Stimulated activated CD4-positive, alpha-beta T cell treated with anti-CD3 and anti-CD28 coated beads, Interleukin-4, amount 100 ng/mL, for 48 hours (primary cell): ENCODE measurements at regions not wholly inside any gene's neighbourhood (a gene's known extent, or its start where the extent isn't known, plus 50 kb on each side); places are given as distances from the start of the nearest gene placed in this dataset.
"Not testable (repeated sequence)": the region's sequence is repeated elsewhere in the genome, so short reads cannot be mapped to it uniquely, and the experiment has no call there.

Experiments
- DNase-seq, 2 donors: peaks; one replicate each; pipeline ENCODE4 v3.0.0-alpha.2; 2020; ENCODE audit warnings: low read depth in 2 of 2

DNA sequence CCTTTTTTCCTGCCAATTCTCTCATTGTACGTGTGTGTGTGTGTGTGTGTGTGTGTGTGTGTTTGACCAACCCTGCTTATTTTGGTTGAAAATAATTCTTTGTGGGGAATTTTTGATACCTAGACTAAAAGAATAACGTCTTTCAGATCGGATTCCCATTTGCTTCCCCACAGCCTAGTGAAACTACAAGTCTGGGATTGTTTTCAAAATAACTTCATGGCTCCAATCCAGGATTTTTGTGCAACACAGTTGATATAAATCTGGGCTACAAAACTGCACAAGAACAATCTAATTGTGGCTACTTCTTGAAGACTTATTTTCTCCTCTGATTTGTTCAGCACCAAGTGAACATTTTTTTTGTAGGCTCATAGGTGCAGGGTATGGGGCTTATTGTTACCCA is 332.8 kb upstream of the MIR17HG start:
- no peak for DNase-seq

DNA sequence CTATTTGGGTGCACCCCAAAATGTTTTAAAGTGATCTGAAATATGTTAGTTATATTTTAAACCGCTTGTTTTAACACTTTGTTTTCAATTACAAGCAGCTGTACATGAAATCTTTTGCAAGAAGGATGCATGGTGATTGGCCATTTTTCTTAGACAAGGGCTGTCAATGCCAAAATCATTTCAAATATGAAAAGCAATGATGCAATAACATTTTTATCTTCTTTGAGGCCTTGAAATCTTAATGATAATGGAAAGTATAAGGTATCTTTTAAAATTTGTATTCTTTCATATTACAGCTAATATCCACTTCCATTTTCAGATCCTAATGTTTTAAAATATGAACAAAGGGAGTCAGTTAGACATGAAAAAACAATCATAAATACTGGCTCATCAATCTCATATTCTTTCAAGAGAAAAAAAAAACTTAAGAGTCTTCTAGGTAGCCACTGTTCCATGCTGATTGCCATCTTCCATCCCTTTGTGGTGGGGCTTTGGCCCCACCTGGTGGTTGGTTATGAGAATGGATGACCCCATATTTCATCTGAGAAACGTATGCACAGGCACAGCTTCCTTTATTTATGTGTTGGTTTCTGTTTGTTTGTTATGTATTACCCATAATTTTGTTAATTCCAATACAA is 330.3 kb upstream of the MIR17HG start:
- peak; percentile 1 to 7 for DNase-seq

DNA sequence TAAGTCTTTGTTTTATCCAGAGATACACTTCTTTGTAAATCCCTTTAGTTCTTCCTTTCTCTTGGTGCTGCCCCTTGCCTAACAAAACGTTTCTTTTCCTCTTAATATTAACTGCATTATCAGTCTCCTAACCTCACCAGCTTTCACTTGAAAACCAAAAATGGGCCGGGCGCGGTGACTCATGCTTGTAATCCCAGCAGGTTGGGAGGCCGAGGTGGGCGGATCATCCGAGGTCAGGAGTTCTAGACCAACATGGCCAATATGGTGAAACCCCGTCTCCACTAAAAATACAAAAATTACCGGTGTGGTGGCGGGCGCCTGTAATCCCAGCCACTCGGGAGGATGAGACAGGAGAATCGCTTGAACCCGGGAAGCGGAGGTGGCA is 329.8 kb upstream of the MIR17HG start:
- no peak for DNase-seq

DNA sequence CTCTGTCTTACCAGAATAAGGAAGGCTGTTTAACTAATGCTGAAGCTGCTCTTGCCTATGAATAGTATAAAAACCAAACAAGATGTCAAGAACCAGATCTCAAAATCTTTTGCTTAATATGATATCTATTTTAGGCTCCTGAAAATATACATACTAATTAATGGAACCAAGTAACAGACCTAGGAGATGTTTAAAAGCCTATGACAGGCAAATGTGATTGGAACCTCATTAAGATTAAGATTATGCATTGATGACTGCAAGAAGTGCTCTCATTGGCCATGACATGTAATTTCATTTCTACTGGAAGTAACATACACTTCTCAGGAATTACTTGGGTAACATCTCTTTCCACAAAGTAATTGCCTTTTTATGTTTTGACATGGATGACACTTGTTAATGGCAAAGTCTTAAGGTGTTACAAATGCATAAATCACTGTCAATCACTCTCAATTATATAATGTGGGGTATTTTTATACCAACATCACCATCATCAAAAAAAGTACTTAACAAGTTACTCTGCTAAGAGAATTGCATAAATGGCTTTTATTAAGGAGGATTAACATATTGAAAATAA is 326.9 kb upstream of the MIR17HG start:
- DNase-seq, result no peak

DNA sequence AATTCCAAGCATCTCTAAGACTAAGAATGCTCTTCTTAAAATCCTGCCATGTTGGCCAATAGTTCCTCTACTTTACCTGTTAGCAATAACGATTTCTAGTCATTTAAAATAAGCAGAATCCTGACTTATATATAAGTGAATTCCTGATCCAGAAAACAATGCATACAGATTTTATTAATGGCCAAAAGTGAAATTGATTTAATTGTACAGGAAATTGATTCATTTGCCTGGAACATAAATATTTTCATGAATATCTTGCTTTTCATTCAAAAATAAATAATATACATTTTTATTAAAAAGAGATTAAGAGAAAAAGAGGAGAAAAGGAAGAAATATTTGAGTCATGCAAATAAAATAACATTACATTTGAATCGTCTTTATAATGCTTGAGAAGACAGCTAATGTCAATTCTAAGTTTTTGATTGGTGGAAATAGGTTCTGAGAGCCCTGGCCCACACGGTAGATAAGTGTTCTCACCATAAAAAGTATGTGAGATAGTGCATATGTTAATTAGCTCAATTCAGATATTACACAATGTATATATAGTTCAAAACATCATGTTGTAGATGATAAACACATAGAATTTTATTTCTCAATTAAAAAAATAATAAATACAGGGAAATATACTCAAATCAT is 323.2 kb upstream of the MIR17HG start:
- DNase-seq, result no peak

DNA sequence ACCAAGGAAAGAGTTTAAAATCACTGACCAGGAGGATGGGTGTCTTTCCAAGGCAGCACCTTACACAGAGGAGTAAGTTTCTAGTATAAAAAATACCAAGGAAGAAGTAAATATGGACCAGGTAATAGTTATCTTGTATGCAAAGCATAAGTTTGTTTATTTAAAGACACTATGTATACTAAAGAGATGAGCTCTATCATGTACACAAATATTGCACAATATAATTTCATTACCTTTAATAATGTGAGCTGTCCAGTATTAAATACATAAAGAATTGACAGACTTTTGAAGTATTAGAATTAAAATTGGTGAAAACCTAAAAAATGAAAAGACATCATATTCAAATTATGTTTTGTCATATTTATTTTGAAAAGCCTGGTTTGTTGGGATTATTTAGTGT is 322.0 kb upstream of the MIR17HG start:
- DNase-seq, result no peak

DNA sequence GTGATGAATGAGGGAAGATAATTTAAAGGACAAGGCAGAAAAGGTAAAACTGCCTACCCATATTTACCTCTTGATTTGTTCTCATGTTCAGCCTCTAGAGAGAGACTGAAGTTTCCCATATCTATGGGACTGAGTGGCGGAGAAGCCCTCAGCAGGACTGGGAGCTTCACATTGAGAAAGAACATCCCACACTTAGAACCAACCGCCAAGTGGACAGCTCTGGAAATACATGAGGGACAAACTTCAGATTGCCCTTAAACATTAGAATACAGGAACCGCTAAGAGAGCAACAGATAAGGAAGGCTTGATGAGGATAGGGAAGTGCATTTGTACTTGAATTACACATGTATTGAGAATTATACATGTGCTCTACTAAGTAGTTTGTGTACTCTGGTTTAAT is 316.0 kb upstream of the MIR17HG start:
- no peak for DNase-seq

DNA sequence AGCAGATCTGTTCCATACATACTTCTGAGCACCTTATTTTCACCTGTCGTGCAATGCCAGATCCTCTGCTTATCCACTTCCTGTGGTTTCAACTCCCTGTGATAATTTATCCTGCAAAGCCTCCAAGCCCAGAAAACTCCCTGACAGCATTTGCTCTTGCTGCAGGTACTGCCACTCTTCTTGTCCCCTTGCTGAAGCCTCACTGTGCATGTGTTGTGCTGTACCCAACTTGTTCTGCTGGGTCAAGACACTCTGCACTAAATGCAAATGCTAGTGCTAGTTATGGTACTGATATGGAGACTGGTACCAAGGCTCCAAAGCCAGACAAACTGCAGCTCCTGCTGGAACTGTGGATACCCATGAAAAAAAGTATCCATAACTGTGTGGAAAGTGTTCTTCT is 315.4 kb upstream of the MIR17HG start:
- no peak for DNase-seq

DNA sequence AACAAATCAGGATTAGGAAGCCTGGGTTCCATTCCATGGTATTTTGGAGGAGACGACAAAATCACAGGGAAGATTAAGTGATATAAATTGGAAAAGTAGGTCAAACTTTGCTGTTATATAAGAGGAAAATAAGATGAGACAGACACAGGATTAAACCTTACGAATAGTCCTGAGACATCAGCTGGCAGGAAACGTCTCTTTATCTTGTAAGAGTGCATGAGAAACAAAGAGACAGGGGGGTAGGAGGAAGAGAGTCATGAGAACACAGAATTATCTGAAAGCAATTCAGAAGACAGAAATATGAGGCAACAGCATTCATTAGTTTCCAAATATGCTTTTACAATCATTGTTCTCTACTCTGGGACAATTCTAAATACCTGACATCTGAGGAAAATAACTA is 310.6 kb upstream of the MIR17HG start:
- no peak for DNase-seq

DNA sequence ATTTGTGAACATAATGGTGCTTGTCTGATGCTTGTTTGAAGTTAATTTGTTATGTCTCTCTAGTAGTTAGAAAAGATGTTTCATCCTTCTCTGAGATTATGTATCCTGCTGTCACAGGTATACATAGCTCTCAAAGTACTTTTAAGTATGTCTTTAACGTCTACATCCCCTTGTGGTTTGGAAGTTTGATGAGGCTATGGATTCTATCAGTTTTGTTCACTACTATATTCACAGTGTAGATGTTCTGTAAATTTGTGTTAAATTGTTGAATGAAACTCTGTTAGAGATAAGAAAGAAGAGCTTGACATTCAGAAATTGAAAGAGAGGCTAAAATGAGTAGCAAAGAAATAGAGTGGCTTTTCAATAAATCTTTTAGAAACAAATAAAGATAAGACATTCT is 304.6 kb upstream of the MIR17HG start:
- no peak for DNase-seq

DNA sequence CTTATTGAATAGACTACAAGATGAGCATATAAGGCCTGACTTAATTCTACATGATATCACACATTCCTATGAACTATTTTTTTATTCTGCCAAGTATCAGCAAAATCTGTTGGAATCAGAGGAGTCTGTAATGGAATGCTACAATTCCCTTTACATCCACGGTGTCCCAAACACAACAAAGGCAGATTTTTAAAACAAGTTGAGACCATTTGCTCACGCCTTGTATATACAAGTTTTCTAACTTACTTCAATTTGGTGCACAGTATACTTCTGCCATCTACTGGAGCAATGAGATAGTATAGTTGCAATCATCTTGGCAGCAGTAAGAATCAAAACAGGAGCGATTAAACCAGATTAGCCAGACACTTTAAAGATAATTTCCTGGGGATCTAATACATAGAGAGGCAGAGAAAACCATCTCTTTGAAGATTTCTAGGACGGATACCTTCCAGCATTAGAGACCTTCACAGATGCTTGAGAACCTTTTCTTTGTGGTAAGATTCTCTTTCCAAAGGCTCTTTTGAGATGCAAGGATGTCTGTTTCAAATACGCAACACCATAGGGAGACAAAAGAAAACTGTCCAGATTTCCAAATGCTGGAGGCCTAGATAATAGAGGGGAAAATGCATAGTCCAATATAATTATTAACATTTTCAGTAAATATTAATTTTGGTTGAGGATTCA is 302.0 kb upstream of the MIR17HG start:
- DNase-seq, result no peak

DNA sequence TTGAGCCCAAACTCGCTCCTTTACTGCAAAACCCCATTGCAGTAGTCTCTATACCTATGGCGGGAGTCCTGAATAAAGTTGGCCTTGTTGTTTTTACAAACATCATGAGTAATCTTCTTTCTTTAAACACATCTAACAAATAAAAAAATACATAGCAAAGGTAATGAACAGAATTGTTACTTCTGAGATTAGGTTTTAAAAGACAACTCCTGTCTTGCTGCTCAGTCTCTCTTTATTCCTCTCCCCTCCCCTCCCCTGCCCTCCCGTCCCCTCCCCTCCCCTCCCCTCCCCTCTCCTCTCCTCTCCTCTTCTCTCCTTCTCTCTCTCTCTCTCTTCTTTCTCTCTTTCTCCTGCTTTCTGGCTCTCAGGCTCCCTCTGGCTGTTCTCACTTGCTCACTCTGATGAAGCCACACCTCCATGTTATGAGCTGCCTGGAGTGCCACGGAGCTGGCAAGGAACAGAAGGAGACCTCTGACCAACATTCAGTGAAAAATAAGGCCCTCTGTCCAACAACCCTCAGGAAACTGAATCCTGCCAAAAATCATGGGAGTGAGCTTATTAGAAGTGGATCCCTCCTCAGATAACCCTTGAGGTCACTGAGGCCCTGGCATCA is 300.7 kb upstream of the MIR17HG start:
- no peak for DNase-seq

DNA sequence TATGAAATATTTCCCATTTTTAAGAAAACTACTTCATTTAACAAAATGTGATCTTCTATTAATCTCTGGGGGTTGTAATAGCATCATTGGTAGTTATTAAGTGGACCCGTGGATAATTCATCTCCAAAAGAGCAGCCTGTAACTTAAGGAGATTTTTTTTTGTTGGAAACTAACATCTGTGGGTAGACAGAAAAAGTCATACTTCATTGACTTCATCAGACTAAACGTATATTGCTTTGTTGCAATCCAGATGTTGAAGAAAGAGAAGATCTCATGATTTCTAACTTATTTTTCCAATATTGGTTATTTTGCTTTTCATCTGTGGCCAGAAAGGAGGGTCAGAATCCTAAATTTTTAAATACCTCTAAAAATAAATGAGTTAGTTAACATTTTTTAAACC is 296.5 kb upstream of the MIR17HG start:
- DNase-seq, result no peak

DNA sequence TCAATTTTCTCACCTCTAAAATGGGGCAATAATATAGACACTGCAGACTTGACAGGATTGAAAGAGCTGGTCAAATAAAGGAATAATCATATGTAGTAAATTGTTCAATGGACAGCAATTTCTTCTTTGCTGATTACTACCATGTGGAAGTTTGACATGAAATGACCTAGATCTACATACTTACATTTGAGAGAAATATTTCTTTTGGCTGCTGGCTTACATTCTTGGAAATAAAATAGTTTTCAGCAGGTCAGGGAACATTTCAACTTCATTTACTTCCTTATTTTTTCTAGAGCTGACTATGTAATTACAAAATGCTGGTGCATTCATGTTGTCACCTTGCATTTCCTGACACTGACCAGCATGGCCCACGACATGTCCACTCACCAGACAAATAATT is 294.6 kb upstream of the MIR17HG start:
- no peak for DNase-seq

DNA sequence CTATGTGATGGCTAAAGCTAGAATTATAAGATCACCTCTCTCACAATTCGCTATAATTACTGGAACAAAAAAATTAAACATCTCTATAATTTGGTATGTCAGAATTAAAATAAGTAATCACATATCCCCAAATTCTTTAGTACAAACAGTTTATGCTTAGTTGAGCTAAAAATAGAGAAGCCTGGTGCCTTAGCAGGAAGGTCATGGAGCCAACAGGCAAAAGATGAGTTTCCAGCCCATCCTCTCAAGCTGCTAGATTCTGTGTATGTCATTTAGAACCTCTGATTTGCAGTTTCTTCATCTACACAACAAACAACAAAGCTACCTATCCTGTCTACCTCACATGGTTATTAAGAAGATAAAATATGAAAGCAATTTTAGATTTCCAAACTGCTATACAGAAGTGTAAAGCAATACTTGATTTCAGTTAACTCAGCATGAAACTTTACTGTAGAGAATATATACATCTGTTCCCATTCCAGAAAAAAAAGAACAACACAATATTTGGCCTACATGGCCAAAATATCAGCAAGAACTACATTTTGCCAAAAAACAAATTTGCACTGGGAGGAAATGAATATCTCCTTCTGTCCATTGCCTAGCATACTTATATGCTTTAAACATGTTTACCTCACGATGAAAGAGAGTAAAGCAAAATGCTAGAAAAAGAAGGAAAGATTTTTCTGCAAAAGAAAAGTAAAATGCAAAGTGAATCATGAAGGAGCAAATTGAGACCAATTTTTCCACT is 294.0 kb upstream of the MIR17HG start:
- DNase-seq, result no peak

DNA sequence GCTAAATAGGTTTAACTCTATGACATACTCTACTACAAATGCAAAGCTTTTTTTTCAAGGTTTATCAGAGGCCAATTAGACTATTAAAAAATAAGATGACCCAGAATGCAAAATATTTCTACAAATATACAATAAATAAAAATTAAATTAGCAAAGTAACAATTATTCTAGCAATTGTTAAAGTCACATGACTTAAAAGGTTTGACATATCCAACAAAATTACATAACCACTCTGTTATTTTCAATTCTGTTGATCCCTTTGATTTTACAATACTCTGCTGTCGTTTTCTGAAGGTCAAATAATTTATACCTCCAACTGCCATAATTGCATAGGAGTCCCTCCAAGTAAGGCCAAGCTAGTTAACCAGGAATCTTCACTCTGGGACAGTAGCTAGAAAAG is 292.6 kb upstream of the MIR17HG start:
- DNase-seq, result no peak

DNA sequence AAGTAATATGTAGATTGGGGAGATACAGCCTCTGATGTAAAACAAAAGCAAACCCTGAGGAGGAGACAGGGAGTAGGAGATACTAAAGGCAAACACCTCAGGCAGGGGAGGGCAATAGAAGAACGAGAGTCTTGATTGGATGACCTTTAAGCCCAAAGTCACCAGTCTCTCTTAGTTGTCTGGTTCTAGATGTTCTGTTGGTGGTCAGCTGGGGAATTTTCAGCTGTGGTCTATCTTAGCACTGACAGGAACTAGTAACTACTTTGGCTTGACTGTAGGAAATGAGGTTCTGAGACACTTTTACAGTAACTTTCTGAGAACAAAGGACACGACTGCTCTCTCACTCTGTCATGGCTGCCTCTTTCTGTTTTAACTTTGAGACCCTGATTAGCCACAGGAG is 290.7 kb upstream of the MIR17HG start:
- no peak for DNase-seq

DNA sequence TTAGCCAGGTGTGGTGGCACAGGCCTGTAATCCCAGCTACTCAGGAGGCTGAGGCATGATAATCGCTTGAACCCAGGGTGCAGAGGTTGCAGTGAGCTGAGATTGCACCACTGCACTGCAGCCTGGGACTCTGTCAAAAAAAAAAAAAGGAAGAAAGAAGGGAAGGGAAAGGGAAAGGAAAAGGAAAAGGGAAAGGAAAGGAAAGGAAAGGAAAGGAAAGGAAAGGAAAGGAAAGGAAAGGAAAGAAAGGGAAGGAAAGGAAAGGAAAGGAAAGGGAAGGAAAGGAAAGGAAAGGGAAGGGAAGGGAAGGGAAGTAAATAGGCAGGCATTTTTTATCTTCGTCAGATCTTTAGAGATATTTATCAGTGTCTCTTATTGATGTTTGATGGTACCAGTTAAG is 290.0 kb upstream of the MIR17HG start:
- DNase-seq, result not testable (repeated sequence)

DNA sequence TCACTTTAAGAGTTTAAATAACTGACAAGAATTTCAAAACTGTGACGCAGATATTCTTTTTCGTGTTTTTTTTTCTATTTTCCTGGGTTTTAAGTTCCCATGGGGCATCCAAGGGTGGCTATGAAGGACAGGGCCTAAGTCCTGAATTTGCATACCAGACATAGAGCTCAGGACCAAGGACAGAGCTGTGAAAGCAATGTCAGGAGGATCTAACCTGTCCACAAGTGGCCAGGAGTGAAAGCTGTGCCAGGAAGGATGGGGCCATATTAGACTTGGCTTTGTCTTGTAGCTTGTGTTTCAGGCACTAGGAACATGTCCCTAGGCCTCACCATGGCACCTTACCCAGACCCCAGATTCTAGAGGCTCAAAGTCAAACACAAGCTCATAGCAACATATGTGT is 289.4 kb upstream of the MIR17HG start:
- DNase-seq, result no peak

DNA sequence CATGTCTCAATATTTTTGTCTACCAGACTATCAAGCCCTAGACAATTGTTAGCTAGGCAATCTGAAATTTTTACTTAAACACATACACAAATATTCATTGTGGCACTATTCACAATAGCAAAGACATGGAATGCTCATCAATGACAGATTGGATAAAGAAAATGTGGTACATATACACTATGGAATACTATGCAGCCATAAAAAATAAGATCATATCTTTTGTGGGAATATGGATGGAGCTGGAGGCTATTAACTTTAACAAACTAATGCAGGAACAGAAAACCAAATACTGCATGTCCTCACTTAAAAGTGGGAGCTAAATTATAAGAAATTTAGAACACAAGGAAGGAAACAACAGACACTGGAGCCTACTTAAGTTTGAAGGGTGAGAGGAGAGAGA is 288.6 kb upstream of the MIR17HG start:
- no peak for DNase-seq

DNA sequence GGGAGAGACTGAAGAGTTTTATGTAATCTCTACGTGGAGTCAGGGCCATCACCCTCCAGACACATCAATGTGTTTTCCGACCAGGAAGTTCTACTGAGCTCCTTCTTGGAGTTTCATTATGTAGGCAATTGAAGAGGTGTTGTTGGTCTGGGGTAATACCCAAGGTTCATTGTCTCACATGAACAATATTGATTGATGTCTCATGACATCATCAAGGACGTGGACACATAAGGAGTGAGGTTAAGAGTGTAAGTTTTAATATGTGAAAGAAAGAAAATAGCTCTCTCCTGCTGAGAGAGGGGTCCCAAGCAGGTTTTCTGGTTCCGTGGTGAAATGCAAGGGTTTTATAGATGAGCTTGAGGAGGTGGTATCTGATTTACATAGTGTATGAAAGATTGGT is 280.7 kb upstream of the MIR17HG start:
- no peak for DNase-seq

DNA sequence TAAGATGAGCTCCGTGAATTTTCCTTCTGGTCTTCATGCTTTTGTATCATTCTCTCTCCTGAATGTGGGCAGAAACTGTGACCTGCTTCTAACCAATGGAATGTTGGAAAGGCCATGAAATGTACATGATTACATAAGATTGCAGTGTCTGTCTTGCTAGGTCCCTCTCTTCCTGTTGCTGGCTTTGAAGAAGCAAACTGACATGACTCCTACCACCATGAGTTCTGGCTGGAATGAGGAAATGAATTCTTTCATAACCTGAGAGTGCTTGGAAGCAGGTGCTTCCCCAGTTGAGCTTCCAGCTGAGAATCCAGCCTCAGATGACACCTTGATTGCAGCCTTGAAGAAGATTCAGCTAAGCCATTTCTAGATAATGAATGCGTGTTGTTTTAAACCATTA is 275.0 kb upstream of the MIR17HG start:
- DNase-seq, result no peak
